HUES48 (cell line): ENCODE measurements at regions not wholly inside any gene's neighbourhood (a gene's known extent, or its start where the extent isn't known, plus 50 kb on each side); places are given as distances from the start of the nearest gene placed in this dataset.

ENCODE experiments used
- H3K27ac ChIP-seq: one replicate; pipeline ENCODE4 v1.7.0; 2013; ENCODE audit warnings: low read depth, low read length, inconsistent platforms
- H3K27me3 ChIP-seq: 2 replicates; pipeline ENCODE4 v1.6.1; 2013; ENCODE audit warnings: mild to moderate bottlenecking, low read length; ENCODE audit not compliant: control insufficient read depth, insufficient read depth
- H3K36me3 ChIP-seq: 2 replicates; pipeline ENCODE4 v1.6.1; 2013; ENCODE audit warnings: low read length; ENCODE audit not compliant: control insufficient read depth, insufficient read depth
- H3K4me1 ChIP-seq: 2 replicates; pipeline ENCODE4 v1.6.1; 2013; ENCODE audit warnings: mild to moderate bottlenecking, low read length; ENCODE audit not compliant: control insufficient read depth, insufficient read depth
- H3K4me3 ChIP-seq: 2 replicates; pipeline ENCODE4 v1.5.1; 2013; ENCODE audit warnings: mild to moderate bottlenecking, low read depth, low read length
- H3K9ac ChIP-seq: 2 replicates; pipeline ENCODE4 v1.6.1; 2013; ENCODE audit warnings: mild to moderate bottlenecking, low read depth, low read length, moderate library complexity
- H3K9me3 ChIP-seq: 2 replicates; pipeline ENCODE4 v1.6.1; 2013; ENCODE audit warnings: low read length; ENCODE audit not compliant: control insufficient read depth, insufficient read depth

DNA sequence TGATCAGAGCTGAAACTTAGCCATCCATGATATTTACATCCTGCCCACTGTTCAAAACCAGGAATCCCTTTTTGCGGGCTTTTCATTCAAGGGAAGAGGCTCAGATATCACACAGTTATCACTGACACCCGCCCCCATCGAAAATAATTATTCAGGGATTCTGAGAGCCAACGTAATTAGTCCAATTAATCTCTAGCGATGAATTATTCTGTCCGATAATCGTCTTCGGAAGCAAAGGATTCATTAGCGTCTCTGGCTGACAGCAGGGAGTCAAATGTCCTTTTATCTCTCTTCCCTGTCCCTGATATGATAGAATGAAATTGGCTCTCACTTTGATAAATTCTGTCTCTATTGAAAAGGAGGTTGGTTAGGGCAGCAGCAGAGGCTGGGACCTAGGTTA is 140.4 kb upstream of the IPO9 start:
- peaks cover 41% of the 10 kb centered on the region for H3K4me1 ChIP-seq

DNA sequence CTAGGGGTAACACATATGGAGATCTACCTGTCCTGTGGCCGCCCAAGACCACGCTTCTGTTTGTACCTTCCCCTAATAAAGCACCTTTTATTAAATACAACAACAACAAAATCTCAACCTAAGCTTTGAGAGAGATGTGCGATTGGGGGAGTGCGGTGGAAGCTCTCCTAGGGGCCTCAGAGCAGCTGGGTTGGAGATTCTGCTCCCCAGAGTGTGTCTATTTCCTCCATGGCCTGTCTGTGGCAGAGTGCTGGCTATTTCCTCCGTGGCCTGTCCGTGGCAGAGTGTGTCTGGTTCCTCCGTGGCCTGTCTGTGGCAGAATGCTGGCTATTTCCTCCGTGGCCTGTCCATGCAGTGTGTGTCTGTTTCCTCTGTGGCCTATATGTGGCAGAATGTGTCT is 139.3 kb upstream of the IPO9 start:
- no peak overlapping the region for H3K4me3 ChIP-seq
- H3K27ac ChIP-seq: no peak overlapping the region
- H3K36me3 ChIP-seq: no peaks in the 10 kb centered on the region
- no peaks in the 10 kb centered on the region for H3K9me3 ChIP-seq
- no peaks in the 10 kb centered on the region for H3K27me3 ChIP-seq
- peaks cover 52% of the 10 kb centered on the region for H3K4me1 ChIP-seq
- H3K9ac ChIP-seq: no peak overlapping the region

More for the DNA sequence above, 140.4 kb upstream of the IPO9 start:
- H3K27ac ChIP-seq: no peak overlapping the region
- no peak overlapping the region for H3K9ac ChIP-seq
- no peaks in the 10 kb centered on the region for H3K9me3 ChIP-seq
- no peaks in the 10 kb centered on the region for H3K27me3 ChIP-seq
- no peaks in the 10 kb centered on the region for H3K36me3 ChIP-seq
- no peak overlapping the region for H3K4me3 ChIP-seq

GRCh38 chr1:201690528-201690927 is 138.4 kb upstream of the IPO9 start:
- Histone ChIP-seq H3K9me3 (no peaks in the 10 kb centered on the region), H3K4me3 (no peak overlapping the region), H3K4me1 (peaks cover 51% of the 10 kb centered on the region), H3K27me3 (no peaks in the 10 kb centered on the region), H3K36me3 (no peaks in the 10 kb centered on the region), H3K27ac (no peak overlapping the region), H3K9ac (no peak overlapping the region)

DNA sequence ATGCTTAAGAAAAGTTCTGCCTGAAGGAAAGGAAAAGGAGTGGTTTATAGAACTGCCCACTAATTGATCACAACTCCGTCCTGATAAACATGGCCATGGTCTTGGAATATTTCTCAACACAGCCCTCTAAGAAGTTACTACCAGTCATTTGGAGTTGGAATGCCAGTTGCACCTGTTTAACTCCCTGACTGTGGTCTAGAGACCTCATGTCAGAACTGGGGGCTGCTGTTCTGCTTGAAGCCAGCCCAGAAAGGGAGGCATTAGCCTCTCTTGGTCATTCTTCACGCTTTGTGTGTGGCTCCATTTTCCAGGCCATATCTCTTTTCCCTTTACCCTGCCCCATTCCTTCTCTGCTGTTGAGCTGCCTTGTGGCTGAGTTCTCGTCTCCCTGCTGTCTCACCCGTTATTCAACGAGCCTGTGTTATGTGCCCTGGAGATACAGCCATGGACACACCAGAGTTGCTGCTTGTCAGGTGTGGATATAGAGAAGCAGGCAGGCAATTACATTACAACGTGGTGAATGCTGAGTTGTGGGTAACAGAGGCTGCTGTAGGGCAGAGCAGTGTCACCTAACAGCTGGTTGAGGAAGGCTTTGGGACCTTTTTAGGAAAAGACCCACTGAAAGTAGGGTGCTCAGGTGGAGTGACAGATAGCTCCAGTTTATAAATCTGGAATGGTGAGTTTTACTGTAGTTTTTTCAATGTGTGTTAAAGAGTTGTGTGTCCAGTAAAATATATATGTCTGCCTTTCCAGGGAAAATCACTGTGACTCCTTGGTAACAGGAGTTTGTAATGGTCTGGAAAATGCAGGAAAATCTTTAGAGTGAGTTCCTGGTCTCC is 137.0 kb upstream of the IPO9 start:
- H3K9ac ChIP-seq: no peak overlapping the region
- no peak overlapping the region for H3K4me3 ChIP-seq
- H3K27me3 ChIP-seq: no peaks in the 10 kb centered on the region
- no peaks in the 10 kb centered on the region for H3K9me3 ChIP-seq
- peaks cover 37% of the 10 kb centered on the region for H3K4me1 ChIP-seq
- no peaks in the 10 kb centered on the region for H3K36me3 ChIP-seq
- no peak overlapping the region for H3K27ac ChIP-seq

- H3K9me3 ChIP-seq: no peaks in the 10 kb centered on the region
- no peak overlapping the region for H3K27ac ChIP-seq
- peaks cover 29% of the 10 kb centered on the region for H3K4me1 ChIP-seq
Observed at GRCh38 chr1:201692555-201693394, 136.2 kb upstream of the IPO9 start.

DNA sequence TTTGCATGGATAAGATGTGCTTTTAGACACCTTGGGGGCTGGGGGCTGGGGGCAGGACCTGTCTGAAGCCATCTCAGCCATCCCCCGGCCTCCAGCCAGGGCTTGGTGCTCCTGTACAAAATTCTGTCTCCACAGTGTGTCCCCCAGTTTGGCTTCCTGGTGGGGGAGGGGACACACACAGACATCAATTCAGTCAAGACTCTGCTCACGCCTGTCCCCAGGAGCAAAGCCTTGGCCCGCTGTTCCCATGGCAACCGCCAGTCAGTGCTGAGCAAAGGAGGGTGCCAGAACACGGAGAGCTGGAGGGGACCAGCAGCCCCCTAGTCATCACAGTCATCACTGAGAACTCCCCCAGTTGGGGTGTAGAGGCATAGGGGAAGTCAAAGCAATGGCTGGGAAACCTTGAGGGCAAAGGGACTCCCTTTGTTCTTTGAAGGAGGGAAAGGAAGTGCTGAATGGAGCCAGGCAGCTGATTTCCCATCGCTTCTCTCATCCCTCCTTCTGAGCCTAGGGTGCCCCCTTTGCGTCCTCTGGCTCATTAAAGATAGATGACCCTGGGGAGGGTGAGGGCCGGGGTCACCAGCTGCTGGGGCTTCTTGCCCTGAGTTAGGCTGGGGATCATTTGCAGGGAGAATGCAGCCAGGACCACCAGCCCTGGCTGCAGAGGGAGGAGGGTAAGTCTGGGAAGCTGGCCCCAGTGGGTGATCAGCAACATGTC is 134.9 kb upstream of the IPO9 start:
- peaks cover 21% of the 10 kb centered on the region for H3K4me1 ChIP-seq
- H3K36me3 ChIP-seq: no peaks in the 10 kb centered on the region
- no peaks in the 10 kb centered on the region for H3K9me3 ChIP-seq
- H3K9ac ChIP-seq: no peak overlapping the region
- no peak overlapping the region for H3K27ac ChIP-seq
- H3K27me3 ChIP-seq: no peaks in the 10 kb centered on the region
- no peak overlapping the region for H3K4me3 ChIP-seq

More at GRCh38 chr1:201692555-201693394, 136.2 kb upstream of the IPO9 start:
- no peak overlapping the region for H3K9ac ChIP-seq
- no peaks in the 10 kb centered on the region for H3K27me3 ChIP-seq
- H3K4me3 ChIP-seq: no peak overlapping the region
- no peaks in the 10 kb centered on the region for H3K36me3 ChIP-seq

- no peaks in the 10 kb centered on the region for H3K9me3 ChIP-seq
- no peak overlapping the region for H3K27ac ChIP-seq
- no peaks in the 10 kb centered on the region for H3K27me3 ChIP-seq
- no peaks in the 10 kb centered on the region for H3K36me3 ChIP-seq
- no peak overlapping the region for H3K4me3 ChIP-seq
- H3K9ac ChIP-seq: no peak overlapping the region
- peaks cover 21% of the 10 kb centered on the region for H3K4me1 ChIP-seq
Observed at GRCh38 chr1:201694608-201695335, 134.2 kb upstream of the IPO9 start.

GRCh38 chr1:201695607-201696006 is 133.3 kb upstream of the IPO9 start:
- Histone ChIP-seq H3K4me1 (peaks cover 21% of the 10 kb centered on the region), H3K9ac (no peak overlapping the region), H3K36me3 (no peaks in the 10 kb centered on the region), H3K9me3 (no peaks in the 10 kb centered on the region), H3K4me3 (no peak overlapping the region), H3K27me3 (no peaks in the 10 kb centered on the region), H3K27ac (no peak overlapping the region)

- peaks cover 21% of the 10 kb centered on the region for H3K4me1 ChIP-seq
Observed at GRCh38 chr1:201696217-201696761, 132.7 kb upstream of the IPO9 start.

GRCh38 chr1:201697174-201697573 is 131.8 kb upstream of the IPO9 start:
- H3K9me3 ChIP-seq: 0 out of 2 replicates have a peak, but pooled peaks cover 2% of the 10 kb centered on the region
- no peak overlapping the region for H3K27ac ChIP-seq
- peaks cover 21% of the 10 kb centered on the region for H3K4me1 ChIP-seq
- H3K27me3 ChIP-seq: no peaks in the 10 kb centered on the region
- H3K4me3 ChIP-seq: no peak overlapping the region
- no peaks in the 10 kb centered on the region for H3K36me3 ChIP-seq
- H3K9ac ChIP-seq: no peak overlapping the region

More at GRCh38 chr1:201696217-201696761, 132.7 kb upstream of the IPO9 start:
- Histone ChIP-seq H3K9me3 (no peaks in the 10 kb centered on the region), H3K36me3 (no peaks in the 10 kb centered on the region), H3K9ac (no peak overlapping the region), H3K27ac (no peak overlapping the region), H3K27me3 (no peaks in the 10 kb centered on the region), H3K4me3 (no peak overlapping the region)
